ENCODE measurements at regions not wholly inside any gene's neighbourhood (a gene's known extent, or its start where the extent isn't known, plus 50 kb on each side); places are given as distances from the start of the nearest gene placed in this dataset.
A peak's percentile ranks its signal among the peaks of the same experiment; 100 is the strongest.

GRCh38 chr5:125274938-125275724, 528.7 kb upstream of the ZNF608 start:
- peak overlapping the region; percentile 40; the same call in 1 of the 2 replicates for H3K27ac ChIP-seq
- H3K36me3 ChIP-seq, result no peaks in the 10 kb centered on the region
- H3K27me3 ChIP-seq (ENCODE audit: insufficient read depth, low read depth, severe bottlenecking), result no peaks in the 10 kb centered on the region
- H3K9me3 ChIP-seq (ENCODE audit: severe bottlenecking), result no peaks in the 10 kb centered on the region
- H3K4me3 ChIP-seq (ENCODE audit: low read depth, low read length), result no peak overlapping the region
- TF ChIP-seq CTCF (IDR thresholded peaks at IDR 0.05; ENCODE audit: low read depth, low read length), result no peak
- DNase-seq, result no peak

GRCh38 chr5:125275725-125276090, 529.3 kb upstream of the ZNF608 start:
- TF ChIP-seq CTCF (IDR thresholded peaks at IDR 0.05; ENCODE audit: low read depth, low read length), result no peak
- no peak for DNase-seq
- no peaks in the 10 kb centered on the region for H3K9me3 ChIP-seq (ENCODE audit: severe bottlenecking)

GRCh38 chr5:125276096-125276495, 529.7 kb upstream of the ZNF608 start:
- Histone ChIP-seq H3K9me3 (ENCODE audit: severe bottlenecking) (no peaks in the 10 kb centered on the region), H3K27me3 (ENCODE audit: insufficient read depth, low read depth, severe bottlenecking) (no peaks in the 10 kb centered on the region), H3K27ac (peak overlapping the region; percentile 40), H3K36me3 (no peaks in the 10 kb centered on the region), H3K4me3 (ENCODE audit: low read depth, low read length) (no peak overlapping the region)
- TF ChIP-seq CTCF (IDR thresholded peaks at IDR 0.05; ENCODE audit: low read depth, low read length), result no peak
- peak; percentile 59 for DNase-seq

More at GRCh38 chr5:125275725-125276090, 529.3 kb upstream of the ZNF608 start:
- Histone ChIP-seq H3K36me3 (no peaks in the 10 kb centered on the region), H3K27me3 (ENCODE audit: insufficient read depth, low read depth, severe bottlenecking) (no peaks in the 10 kb centered on the region), H3K4me3 (ENCODE audit: low read depth, low read length) (no peak overlapping the region), H3K27ac (peak overlapping the region; percentile 40)

- no peak overlapping the region for H3K4me3 ChIP-seq (ENCODE audit: low read depth, low read length)
- no peak for TF ChIP-seq CTCF (IDR thresholded peaks at IDR 0.05; ENCODE audit: low read depth, low read length)
- no peaks in the 10 kb centered on the region for H3K27me3 ChIP-seq (ENCODE audit: insufficient read depth, low read depth, severe bottlenecking)
- H3K9me3 ChIP-seq (ENCODE audit: severe bottlenecking), result no peaks in the 10 kb centered on the region
- no peak overlapping the region for H3K27ac ChIP-seq
- DNase-seq, result no peak
- H3K36me3 ChIP-seq, result no peaks in the 10 kb centered on the region
These were observed 531.2 kb upstream of the ZNF608 start for GRCh38 chr5:125277494-125278154.

- Histone ChIP-seq H3K36me3 (no peaks in the 10 kb centered on the region), H3K9me3 (ENCODE audit: severe bottlenecking) (no peaks in the 10 kb centered on the region), H3K4me3 (ENCODE audit: low read depth, low read length) (no peak overlapping the region), H3K27me3 (ENCODE audit: insufficient read depth, low read depth, severe bottlenecking) (no peaks in the 10 kb centered on the region), H3K27ac (no peak overlapping the region)
- TF ChIP-seq CTCF (IDR thresholded peaks at IDR 0.05; ENCODE audit: low read depth, low read length), result no peak
- DNase-seq, result no peak
These were observed 532.3 kb upstream of the ZNF608 start for GRCh38 chr5:125278711-125279110.

Data from WERI-Rb-1 (cell line).